AG08395 (cell line): ENCODE measurements at regions not wholly inside any gene's neighbourhood (a gene's known extent, or its start where the extent isn't known, plus 50 kb on each side); places are given as distances from the start of the nearest gene placed in this dataset.
A peak's percentile ranks its signal among the peaks of the same experiment; 100 is the strongest.

ENCODE experiments used
- DNase-seq: peaks from one replicate; pipeline ENCODE4 v3.0.0; 2012; ENCODE audit warnings: mixed read lengths, low spot score

DNA sequence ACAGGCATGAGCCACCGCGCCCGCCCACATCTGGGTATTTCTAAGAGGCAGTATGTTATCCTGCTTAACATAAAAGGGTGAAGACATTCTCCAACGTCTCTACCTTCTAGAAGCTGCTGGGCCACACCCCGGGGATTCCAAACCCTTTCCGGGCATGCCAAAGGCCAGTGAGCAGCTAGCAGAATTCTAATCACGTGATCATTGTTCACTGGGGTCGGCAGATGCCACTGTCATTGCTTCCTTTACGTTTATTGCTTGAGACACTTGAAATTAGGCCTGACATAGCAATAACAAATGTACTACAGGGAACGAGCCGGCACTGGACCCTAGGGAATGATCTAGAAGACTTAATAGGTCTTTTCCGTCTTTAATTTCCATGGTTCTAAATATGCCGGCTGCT lies 141.2 kb upstream of the ZFHX3 start:
- no peak for DNase-seq

DNA sequence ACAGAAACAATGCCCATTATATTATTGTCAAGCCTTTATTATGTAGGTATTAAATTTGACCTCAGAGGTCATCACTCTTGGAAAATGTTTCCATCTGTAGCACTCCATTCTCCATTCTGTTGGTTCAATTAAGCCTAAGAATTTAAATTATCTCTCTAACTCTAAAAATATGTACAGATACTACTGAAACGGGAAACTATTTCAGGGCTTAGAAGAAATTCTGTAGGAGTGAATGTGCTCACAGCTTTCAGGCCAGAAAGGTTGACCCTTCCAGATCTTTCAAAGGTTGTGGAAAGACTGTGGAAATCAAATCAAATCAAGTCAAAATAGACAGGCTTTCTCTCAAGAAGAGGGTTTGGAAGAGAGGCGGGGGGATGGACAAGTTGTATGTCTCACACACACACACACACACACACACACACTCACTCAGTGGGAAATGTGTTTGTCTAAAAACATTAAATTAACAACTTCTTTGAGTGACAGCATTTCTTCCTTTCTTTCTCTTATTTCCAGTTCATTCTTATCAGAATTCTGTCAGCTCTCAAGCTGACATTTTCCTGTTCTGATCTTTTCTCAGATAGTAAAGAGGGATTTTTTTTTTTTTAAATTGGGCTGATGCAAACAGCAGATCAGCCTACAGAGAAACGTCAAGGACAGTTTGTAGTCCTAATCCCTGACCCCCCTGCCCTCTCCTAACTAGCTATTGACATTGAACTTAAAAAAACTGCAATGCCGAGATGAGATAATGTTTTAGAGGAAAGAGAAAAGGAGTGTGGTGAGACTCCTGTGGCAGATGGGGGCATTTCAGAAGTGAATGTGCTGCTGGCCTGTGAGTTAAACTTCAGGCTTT lies 139.0 kb upstream of the ZFHX3 start:
- no peak for DNase-seq

DNA sequence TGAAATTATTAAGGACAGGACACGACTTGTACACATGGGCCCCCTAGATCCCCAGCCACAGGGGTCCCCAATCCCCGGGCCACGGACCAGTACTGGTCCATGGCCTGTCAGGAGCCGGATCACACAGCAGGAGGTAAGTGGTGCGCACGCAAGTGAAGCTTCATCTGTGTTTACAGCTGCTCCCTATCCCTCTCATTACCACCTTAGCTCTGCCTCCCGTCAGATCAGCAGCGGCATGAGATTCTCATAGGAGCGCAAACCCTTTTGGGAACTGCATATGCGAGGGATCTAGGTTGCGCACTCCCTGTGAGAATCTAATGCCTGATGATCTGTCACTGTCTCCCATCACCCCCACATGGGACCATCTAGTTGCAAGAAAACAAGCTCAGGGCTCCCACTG lies 137.8 kb upstream of the ZFHX3 start:
- DNase-seq, result no peak

DNA sequence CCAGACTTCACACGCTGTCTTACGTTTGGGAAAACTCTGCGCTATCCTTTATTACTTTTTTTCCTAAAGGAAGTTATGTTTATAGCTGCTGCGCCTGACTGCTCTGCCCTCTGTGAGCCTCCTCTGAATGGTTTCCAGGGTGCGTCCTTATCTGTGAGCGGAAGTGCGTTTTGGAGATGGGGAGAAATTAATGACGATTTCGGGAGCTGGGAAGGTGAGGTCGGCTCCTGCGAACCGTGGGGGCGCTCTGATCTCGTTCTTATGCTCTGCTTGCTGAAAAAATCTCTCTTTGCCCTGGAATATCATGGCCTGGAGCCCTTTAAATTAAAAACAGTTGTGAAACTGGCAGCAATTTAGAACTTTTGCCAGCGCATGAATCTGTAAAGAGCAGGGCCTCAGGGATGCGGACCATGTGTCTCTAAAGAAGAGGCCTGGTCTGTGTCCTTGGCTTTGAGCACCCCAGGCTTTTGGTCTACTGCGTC lies 135.7 kb upstream of the ZFHX3 start:
- peak; percentile 53 for DNase-seq

DNA sequence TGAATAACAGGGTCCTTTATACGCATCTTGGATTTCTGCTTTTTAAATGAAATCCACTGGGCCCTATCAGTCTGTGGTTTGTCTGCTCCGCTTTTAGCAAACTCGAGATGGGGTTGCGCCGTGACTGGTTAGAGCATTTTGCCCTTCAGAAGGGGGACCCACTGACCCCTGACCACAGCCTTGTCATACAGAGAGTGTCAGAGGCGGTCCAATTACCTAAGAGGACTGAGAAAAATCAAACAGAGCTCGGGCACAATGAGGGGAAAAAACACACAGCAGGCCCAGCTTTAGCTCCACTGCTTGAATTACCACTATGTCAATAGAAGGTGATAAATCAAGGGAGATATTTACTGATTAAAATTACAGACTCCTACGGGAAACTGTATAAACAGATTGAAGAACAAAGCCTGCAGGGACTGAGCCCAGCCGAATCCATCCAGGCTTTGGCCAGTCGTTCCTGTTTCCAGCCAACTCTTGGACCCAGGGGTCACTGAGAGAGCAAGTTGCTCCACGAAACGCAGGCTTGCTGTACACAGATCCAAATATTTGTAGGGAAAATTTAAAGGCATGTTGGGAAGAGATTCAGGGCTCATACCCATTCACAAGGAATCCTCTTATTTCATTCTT lies 131.9 kb upstream of the ZFHX3 start:
- DNase-seq, result no peak

DNA sequence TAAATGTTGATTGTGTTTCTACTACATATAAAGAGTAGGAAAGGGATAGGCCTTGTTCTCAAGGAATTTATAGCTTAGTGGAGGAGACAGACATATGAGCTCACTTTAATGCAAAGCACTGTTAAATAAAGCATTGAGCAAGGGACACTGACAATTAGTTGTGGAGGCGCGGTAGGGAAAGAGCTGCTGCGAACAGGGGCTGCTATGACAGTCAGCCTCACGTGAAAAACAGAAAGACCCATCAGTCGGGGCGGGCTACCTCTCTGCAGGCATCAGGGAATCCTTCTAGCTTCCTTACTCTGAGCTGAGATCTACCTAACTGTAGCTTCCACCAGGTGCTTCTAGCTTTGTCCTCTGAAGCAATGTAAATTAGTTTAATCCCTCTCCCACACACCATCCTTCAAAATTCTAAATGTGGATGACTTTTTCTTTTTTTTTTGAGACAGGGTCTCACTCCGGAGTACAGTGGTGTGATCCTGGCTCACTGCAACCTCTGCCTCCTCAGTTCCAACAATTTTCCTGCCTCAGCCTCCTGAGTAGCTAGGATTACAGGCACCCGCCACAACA lies 129.9 kb upstream of the ZFHX3 start:
- DNase-seq, result no peak

DNA sequence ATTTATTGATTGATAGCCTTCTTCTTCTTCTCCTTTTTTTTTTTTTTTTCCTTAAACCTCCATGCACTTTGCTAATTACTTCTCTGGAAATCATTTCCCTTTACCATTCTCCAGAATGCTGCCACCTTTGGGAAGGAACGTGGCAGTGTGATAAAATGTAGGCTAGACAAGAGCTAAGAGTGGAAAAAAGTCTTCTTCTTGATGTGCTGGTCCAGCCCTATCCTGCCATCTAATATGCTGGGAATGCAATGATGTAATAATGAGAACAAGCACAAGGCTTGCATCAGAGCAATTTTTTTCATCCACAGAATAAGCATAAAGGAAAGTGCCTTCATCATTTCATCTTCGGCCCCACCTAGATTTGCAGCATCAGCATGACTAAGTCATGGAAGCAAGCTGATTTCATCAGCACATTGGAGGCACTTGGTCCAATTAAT lies 128.7 kb upstream of the ZFHX3 start:
- DNase-seq, result peak; percentile 85

DNA sequence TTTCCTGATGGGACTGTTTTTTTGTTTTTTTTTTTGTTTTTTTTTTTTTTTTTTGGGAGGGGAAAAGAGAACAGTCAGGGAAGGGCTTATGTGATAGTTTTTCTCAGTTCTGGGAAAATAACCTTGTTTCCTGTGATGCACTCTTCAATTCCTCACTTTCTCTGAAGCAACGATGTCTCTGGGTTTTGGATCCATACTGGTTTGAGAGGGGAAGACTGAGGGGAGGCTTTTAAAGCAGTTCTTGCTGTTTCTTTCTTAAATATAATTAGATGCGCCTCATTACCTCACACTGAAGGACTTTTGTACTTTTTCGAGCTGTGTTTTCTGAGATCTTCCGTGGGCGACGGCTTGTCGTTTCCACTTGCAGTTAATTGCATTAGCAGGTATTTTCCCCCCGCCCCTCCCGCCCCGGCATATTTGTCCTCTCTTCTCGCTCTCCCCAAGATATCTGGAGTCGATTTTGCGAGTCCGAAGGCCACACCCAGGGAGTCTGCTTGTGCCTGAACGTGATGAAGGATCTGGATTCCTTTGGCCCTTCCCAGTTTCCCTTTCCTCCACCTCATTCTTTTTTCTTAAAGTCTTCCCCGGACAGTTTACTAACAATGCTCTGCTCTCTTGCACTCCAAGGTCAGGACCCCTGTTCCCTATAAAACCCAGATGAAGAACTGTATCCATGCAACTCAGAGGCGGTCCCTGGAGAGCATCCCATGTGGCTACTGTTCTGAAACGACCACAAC lies 125.2 kb upstream of the ZFHX3 start:
- DNase-seq, result peak; percentile 6

DNA sequence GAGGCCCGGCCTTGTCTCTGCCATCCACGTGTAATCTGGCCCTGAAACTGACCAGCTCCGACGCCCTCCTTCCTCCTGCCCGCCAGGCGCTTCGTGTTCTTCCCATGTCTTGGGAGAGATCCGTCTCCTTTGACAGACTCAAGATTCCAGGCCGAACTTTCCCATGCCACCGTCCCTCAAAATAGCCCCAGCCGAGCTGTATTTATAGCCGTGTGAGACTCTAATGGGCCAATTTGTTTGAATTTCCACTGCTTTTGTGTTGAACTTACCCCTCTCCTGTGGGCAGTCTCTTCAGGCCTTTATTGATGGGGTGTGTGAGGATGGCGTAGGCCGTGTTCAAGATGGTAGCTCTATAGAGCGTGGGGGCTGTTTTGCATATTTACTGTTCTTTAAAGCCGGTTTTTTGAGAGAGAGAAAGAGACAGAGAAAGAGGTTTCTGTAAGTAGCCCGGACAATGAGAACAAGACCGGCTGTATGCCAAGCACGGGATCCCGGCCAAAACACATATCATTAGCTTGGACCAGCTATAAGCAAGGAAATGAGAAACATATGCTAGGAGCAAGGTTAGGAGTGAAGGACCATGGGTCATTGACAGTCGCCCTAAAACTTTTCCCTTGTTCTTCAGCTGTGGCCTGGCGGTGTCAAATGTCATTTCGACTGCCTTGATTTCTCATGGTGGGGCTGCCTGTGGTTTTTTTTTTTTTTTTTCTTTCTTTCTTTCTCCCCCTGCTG lies 124.5 kb upstream of the ZFHX3 start:
- peak; percentile 90 for DNase-seq

DNA sequence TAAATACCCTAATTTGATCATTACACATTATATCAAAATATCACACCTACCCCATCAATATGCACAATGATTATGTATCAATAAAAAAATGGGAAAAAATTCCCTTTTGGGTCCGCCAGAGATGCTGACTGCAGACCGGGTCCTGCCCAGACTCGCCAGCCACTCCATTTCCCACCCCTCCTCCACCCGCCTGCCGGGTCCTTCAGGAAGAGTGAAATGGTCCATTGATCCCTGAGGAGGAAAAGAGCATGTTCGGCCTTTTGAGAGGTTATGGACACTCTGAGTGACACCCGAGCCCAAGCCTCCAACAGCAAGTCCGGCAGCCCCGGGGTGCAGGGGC lies 123.9 kb upstream of the ZFHX3 start:
- DNase-seq, result no peak

DNA sequence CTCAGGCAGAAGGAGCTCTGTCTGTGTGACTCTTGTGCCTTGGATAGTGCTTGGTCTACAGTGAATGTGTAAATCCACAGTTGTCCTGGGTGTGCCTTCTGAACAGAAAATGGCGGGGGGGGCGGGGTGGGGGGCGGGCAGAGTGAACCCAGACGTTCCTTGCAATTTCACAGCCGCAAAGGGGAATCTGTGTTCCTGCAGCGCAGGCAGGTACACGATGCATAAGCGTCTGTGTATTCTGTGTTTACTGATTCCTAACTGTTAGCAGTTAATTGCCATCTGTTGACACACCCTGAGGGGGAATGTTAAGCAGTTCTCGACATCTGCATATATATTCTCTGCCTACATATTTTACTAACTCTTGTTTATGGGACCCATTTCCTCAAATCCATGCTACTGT lies 123.5 kb upstream of the ZFHX3 start:
- no peak for DNase-seq

DNA sequence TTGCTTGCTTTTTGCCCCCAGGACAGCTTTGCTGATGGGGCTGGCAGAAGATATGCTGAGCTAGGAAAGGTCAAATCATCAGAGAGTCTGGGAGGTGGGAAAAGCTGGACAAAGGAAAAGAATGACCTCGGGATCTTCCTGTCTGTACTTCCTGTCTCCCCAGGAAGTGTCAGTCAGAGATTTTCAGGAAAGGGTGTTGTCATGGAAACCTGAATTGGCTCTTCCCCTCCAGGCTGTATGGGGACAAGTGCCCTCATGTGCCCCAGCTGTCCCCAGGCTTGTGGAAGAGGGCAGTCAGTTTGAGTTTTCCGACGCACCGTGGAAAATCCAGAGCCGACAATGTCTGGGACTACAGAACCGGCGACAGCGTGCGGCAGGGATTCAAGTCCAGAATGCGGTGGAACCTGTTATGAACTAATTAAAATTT lies 122.7 kb upstream of the ZFHX3 start:
- DNase-seq, result no peak

DNA sequence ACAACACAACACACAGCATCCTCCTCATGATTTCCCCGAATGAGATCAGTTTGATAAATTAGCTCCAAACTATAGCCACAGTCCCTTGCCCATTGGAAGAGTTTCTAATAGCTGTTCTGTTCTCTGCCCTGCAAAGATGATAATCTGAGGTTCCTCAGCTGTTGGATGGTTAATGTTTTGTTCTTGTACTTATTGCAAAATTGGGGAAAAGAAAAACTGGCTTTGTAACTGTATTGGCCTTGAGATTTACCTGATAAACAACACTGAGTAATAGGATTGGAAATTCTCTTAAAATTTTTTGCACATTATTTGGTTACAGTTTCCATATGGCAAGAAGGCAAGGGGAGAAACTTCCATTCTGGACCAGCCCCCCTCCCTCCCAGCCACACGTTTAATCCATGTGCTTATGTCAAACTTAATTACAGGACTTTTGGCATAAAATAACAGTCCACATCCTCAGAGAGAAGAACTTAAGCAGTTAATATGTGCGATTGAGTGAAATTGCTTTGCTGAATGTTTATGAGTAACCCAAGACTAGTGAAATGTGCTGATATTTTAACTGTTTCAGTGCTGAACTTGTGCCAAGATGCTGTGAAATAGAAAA lies 119.1 kb upstream of the ZFHX3 start:
- DNase-seq, result no peak

DNA sequence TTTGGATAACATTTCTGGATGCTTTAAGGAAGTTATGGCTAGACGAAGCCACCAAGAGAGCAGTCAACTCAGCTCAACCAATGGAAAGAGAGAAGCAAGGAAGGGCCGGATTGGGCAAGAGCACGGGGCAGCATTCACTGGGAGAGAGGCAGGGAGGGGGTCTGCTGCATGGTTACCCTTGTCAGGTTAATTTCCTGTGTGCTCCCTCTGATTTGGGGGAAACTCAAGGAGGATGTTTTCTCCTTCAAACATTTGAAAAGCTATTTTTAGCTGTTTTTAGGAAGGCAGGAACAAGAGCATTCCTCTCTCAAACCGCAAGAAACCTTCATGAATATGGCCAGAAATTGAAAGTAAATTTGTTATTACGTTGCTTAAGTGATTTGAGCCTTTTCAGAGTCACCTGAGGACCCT lies 118.5 kb upstream of the ZFHX3 start:
- no peak for DNase-seq

DNA sequence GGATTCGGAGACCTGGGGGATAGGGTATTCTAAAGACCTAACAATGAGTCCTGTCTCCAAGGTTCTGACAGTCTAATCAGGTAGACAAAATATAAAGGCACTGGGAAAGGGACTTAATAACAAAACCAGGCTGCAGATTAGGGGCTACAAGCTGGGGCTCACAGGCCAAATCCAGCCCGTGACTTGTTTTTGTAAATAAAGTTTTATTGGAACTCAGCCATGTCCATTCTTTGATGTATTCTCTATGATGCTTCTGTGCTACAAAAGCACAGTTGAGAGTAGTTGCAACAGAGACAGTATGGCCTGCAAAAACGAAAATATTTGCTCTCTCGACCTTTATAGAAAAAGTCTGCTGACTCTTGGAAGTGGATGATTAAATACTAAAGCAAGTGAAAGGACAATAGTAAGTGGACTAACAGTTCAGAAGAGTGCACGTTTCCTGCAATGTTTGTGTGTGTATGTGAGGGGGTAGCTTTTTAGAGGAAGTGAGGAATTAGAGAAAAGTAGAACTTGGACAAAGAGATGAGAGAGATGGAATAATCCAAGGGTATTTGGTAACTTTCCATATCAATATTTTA lies 115.4 kb upstream of the ZFHX3 start:
- DNase-seq, result no peak

DNA sequence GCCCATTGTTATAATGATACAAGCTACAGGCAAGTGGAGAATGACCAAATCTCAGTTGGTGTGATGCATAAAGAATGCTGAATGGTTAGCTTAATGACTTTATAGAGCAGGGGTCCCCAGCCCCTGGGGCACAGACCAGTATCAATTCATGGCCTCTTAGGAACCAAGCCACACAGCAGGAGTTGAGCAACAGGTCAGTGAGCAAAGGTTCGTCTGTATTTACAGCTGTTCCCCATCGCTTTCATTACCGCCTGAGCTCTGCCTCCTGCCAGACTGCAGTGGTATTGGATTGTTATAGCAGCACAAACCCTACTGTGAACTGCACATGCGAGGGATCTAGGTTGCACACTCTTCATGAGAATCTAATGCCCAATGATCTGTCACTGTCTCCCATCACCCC lies 114.0 kb upstream of the ZFHX3 start:
- DNase-seq, result no peak

DNA sequence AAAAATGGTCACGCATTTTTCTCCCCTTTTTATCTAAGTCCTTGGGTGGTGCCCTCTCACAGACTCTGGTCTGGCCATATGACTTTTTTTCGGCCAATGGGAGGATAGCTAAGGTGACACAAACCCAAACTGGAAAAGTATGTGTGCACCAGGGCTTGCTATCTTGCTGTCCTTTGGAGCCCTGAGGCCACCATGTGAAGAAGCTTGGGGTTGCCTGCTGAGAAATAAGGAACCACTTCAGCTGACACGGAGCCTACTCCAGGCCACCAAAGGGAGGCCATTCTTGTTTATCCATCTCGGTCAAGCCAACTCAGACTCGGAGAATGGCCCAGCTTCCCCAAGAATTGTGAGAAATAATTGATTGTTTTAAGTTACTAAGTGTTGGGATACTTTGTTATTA lies 111.4 kb upstream of the ZFHX3 start:
- DNase-seq, result no peak

DNA sequence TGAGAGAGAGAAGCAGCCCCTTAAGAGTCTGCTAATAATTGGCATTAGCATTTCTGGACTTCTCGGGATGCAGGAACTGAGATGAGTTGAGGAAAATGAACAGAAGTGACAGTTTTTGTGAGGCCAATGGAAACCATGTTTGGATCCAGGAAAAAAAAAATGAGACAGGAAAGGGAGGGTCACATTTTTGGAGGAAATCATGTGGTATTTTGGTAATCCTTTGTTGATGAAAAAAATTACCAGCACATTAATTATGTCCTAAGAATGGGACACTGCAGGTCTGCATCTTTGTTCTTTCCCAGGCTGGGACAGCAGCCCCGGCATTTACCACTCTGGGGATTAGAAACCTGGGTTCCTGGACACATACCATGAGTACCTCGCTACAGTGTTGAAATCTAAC lies 109.9 kb upstream of the ZFHX3 start:
- no peak for DNase-seq

DNA sequence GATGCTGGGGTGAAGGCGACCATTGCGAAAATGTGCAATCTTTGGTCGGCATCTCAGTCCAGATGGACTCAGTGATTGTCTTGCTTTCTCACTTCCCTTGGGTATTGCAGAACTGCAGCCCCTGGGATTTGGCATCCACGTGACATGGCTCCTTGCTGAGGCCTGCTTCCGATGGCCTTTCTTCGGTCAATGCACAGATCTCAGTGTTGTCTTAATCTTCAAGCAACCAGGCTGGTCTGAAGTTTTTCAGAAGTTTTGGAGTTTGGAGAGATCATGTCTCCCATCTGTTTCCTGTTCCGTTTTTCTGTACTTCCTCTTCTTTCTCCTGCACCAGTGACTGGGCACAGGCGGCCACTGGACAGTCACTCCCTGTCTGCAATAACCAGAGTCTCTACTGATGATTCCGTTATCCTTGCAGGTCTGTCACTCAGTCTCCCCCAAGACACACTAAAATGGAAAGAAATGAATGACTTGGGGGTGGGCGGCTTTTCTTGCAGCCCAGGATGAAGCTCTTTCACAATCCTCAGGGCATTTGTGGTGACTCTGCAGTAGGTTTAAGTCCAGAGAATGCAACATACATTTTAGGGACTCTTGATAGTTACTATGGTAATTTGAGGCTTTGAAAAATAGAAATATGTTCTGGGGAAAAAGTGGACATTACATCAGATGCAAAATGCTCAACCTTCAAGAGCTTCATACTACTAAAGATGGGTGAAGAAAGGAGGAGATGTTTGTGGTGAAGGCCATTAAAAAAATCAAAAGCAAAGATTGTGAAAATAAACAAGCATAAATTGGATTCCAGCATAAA lies 106.3 kb upstream of the ZFHX3 start:
- no peak for DNase-seq

DNA sequence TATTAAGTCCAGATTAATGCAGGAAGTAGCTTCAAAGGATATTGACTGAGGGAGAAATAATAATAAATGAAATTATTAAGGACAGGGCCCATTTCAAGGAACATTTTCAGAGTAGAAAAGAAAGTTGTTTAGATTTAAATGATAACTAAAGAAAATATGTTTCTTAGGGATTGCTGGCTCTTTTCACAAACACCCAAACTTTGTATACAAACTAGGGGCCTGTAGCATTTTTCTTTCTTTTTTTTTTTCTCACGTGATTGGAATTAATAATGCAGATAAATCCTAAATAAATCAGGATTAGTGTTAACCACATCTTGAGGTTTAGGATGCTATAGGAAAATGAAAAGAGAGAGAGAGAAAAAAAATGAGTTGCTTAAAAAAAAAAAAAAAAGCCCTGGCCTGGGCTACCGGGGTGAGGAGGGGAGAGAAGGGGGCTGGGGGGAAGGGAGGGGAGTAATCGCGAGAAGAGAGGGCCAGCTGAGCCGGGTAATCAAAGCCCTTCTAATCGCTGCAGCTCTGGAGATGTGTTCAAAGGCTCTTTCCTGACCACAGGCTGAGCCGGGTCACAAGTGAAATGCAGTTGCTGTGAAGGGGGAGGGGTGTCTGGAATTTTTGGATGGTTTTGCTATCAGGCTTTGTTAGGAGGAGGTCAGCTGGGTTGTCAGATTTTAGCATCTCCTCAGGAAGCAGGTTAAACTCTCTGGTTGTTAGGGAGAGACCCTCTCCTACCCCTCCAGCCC lies 104.6 kb upstream of the ZFHX3 start:
- no peak for DNase-seq
